GM19025 (cell line): ENCODE measurements at regions not wholly inside any gene's neighbourhood (a gene's known extent, or its start where the extent isn't known, plus 50 kb on each side); places are given as distances from the start of the nearest gene placed in this dataset.

Experiments used
- ATAC-seq: cut with Tn5 transposase; IDR thresholded peaks from one replicate; pipeline ENCODE4 v1.9.1; 2021; ENCODE audit warnings: mild to moderate bottlenecking, low read depth, moderate library complexity; ENCODE audit not compliant: unreplicated experiment

- no peak for ATAC-seq
Observed at GRCh38 chr20:24378661-24379483, 90.6 kb upstream of the SYNDIG1 start.

GRCh38 chr20:24376311-24377099 lies 92.9 kb upstream of the SYNDIG1 start:
- no peak for ATAC-seq

- no peak for ATAC-seq
Observed at GRCh38 chr20:24373372-24373771, 96.1 kb upstream of the SYNDIG1 start.

- no peak for ATAC-seq
Observed at GRCh38 chr20:24370911-24371695, 98.3 kb upstream of the SYNDIG1 start.

GRCh38 chr20:24370249-24370648 lies 99.2 kb upstream of the SYNDIG1 start:
- ATAC-seq: no peak

- ATAC-seq: no peak
Observed at GRCh38 chr20:24368253-24368652, 101.2 kb upstream of the SYNDIG1 start.

- ATAC-seq: no peak
Observed at GRCh38 chr20:24366336-24367004, 103.0 kb upstream of the SYNDIG1 start.

- no peak for ATAC-seq
Observed at GRCh38 chr20:24365670-24366069, 103.8 kb upstream of the SYNDIG1 start.

- ATAC-seq: no peak
Observed at GRCh38 chr20:24364482-24364881, 104.9 kb upstream of the SYNDIG1 start.

GRCh38 chr20:24363031-24363430 lies 106.4 kb upstream of the SYNDIG1 start:
- ATAC-seq: no peak

- ATAC-seq: no peak
Observed at GRCh38 chr20:24362080-24362479, 107.3 kb upstream of the SYNDIG1 start.

- ATAC-seq: no peak
Observed at GRCh38 chr20:24361541-24361940, 107.9 kb upstream of the SYNDIG1 start.

GRCh38 chr20:24360531-24360930 lies 108.9 kb upstream of the SYNDIG1 start:
- ATAC-seq: no peak

GRCh38 chr20:24359321-24360027 lies 110.0 kb upstream of the SYNDIG1 start:
- ATAC-seq: no peak

GRCh38 chr20:24357931-24358330 lies 111.5 kb upstream of the SYNDIG1 start:
- no peak for ATAC-seq

- no peak for ATAC-seq
Observed at GRCh38 chr20:24357177-24357576, 112.3 kb upstream of the SYNDIG1 start.

GRCh38 chr20:24353135-24353690 lies 116.2 kb upstream of the SYNDIG1 start:
- ATAC-seq: no peak

GRCh38 chr20:24350923-24351368 lies 118.5 kb upstream of the SYNDIG1 start:
- no peak for ATAC-seq

- no peak for ATAC-seq
Observed at GRCh38 chr20:24341781-24342180, 127.6 kb upstream of the SYNDIG1 start.
